NCI-H460 (cell line): ENCODE measurements at regions not wholly inside any gene's neighbourhood (a gene's known extent, or its start where the extent isn't known, plus 50 kb on each side); places are given as distances from the start of the nearest gene placed in this dataset.
"Not testable (repeated sequence)": the region's sequence is repeated elsewhere in the genome, so short reads cannot be mapped to it uniquely, and the experiment has no call there.

Source experiments
- DNase-seq: peaks from one replicate; pipeline ENCODE4 v3.0.0-alpha.2; 2016; ENCODE audit warnings: low read depth; ENCODE audit errors: extremely low read depth

DNA sequence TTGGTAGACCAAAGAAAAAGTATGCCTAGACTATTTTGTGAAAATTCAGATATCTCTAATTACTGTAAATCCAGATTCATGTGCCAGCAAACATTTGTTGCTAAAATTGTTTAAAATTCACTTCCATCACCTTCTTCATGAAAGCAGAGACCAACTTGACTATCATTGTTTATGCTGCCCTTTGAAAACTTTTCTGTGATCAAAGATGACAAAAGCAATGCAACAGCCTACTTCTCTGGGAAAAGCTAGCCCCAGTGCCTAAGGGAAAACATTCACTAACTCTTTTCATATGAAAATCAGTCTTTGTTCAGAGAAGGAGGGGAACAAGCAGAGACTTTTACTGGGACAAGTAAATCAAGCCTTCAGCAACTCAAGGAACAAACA, 178.0 kb upstream of the P2RY1 start:
- DNase-seq, result no peak

DNA sequence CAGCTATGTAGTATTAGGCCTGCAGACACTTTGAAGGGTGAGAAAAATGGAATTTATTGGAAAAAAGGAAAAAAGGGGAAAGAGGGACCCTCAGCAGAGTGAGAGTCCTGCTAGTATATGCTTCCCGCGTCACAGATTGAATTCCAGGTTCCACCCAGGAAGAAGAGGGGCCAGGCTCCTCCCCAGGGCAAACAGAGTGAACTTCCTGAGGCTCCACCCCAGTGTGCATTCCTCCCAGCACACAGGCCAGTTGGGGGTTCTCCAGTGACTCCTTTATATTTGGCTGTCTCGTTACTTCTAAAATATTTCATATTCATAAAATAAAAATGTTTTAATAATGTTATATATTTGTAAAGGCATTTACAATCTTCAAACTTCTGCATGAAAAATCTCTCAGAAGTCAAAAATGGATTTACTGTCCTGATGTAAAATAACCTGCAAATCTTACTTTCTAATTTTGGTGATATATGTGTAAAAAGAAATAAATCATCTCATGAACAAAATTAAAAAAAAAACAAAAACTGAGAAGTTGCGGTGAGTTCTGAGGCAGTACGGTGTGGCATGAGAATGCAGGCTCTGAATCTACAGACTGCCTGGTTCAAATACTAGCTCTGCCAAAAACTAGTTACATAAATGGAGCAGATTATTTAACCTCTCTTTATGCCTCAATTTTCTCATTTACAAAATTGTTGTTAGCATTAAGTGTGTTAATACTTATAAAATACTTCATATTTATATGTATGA, 175.8 kb upstream of the P2RY1 start:
- DNase-seq, result no peak

DNA sequence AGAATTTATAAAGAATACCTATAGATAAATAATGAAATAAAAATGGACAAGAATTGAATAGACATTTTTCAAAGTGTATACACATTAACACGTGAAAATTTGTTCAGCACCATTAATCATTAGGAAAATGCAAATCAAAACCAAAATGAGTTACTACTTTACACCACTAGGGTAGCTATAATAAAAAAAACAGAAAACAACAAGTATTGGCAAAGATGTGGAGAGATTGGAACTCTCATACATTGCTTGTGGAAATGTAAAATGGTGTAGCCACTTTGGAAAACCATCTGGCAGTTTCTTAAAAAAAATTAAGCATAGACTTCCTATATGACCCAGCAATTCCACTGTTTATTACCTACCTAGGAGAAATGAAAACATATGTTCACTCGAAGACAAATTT, 172.8 kb upstream of the P2RY1 start:
- no peak for DNase-seq

DNA sequence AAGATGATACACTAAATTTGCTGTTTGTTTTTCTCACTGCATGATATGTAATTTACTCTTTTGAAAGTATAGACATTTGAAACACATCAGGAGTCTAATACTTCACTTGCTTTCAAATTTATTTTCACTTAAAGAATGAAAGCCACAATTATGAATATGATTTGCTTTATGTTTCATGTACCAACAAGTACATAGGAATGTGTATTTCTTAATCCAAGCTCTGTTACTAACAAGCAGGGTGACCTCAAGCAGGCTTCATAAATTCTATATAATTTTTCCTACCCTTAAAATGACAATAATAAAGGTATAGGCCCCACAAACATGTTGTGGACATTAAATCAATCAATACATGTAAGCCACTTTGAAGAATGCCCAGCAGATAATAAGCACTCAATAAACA, 170.2 kb upstream of the P2RY1 start:
- no peak for DNase-seq

DNA sequence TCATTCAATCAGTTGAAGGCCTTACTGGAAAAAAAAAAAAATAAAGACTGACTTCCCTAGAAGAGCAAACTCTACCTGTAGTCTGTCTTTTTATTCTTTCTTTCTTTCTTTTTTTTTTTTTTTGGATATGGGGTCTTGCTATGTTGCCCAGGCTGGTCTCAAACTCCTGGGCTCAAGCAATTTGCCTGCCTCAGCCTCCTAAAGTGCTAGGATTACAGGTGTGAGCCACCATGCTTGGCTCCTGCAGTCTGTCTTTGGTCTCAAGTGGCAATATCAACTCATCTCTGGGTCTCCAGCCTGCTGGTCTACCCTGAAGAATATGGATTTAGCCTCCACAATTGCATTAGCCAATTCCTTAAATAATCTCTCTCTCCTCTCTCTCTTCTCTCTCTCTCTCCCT, 167.7 kb upstream of the P2RY1 start:
- DNase-seq, result no peak

DNA sequence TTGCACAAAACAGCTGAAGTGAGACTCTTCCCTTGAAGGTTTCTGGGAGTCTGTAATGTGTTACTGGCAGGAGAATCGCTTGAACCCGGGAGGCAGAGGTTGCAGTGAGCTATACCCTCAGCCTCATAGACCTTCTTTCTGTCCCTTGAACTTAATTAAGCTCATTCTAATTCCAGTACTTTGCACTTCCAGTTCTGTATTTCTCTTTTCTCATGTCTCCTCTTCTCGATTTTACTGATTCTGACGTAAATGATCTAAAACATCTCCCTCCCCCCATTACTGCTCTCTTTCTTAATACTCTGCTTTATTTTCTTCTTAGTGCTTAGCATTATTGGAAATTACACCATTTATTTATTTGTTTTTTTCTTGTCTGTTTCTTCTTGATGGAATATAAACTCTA, 165.4 kb upstream of the P2RY1 start:
- no peak for DNase-seq

DNA sequence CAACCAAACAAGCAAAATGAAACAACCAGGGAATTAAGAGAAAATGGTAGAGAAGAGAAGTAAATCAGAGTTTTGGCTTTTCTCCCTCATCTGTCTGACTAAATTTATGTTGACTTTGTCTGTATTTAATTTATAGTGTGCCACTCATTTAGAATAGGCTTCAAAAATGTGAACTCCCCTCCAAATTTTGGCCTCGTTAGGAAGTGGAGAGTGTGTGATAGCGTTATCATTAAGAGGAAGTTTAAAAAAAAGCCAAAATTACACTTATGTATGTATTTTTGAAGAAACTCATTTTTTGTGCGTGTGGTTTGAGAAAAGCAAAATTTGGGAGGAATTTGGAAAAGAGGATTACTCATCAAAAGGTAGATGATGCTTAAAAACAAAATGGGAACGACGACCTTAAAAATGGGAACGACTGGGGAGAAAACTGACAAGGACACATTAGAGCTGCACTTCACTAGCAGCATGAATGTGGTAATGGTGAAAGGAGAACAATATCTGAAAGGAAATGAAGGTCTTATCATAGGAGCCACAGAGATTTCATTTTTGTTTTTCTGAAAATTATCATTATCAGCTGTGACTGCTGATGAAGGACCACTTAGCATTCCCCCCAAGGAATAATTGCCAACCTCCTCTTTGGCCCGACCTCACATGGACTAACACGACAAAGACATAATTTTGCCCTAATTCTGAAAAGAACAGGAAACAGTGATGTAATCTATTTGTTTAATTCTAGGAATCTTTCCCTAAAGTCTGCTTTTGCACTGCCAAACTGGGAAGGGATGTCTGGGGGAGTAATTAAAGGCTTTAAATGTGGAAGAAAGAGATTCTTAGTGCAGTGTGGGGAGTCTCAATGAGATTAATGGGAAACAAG, 163.2 kb upstream of the P2RY1 start:
- DNase-seq, result no peak

DNA sequence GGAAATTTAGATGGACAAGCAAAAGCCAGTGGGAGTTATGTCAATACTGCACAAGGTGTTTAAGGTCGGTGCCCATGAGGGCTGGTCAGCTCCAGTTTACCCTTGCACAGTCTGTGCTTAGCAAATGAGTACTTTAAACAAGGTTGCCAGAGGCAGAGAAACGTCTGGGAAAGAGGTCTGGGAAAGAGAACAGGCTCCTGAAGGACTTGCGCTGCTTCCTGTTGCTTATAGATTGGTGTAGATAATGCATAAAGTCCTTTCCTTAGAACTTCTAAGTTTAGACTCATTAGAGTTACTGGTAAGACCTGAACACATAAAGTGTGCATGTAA, 162.6 kb upstream of the P2RY1 start:
- DNase-seq, result no peak

DNA sequence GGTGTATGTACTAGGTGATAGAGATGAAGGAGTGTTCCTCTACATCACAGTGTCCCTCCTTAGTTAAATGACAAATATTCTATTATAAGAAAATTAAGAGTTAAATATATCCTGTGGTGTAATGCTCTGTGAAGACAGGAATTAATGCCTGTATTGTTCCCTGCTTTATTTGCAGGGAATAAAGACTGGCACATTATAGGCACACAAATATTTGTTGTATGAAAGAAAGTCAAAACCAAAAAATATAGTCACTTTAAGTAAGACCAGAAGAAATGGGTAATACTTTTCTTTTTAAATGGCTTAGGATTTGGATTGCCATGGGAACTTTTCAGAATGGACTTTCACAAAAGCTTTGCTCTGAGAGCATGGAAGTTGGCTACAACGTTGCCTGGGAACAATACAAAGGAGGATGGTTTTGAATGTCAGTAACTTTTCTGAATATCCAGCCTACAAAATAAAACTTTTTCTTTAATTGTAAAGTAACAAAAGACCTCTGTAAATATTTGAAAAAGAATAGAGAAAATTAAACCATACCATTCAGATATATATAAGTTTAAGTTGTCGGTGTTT, 158.0 kb upstream of the P2RY1 start:
- no peak for DNase-seq

DNA sequence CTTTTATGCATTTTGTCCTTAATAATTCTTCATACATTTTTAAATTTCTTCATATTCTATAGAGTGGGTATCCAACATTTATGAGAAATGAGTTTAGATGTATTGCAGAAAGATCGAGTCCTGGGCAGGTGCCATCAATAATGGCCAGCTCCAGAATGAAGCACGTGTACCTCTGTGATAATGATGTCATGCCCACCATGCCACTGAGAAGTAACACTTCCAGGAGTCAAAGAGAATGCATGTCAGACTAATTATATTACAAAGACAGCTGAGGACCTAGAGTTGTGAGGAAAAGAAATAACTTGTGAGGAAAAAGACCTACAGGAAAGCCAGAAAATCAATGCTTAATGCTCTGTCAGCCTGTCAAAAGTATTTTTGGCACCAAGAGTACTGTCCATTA, 157.4 kb upstream of the P2RY1 start:
- DNase-seq, result no peak

DNA sequence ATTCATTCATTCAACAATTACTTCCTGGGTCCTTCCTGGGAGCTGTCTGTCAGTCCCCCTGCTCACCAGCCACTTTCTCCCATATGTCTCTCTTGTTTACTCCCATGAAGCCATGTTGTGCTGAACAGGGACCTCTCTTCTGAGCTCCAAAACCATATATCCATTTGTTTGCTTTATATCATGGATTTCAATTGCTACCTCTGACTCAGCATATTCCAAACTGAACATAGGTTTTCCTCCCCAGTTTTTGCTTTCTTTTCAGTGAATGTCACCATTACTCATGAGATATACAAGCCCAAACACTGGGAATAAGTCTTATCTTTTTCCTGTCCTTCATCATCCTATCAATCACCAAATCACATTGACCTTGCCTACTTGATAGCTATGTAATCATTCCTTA, 152.5 kb upstream of the P2RY1 start:
- DNase-seq, result no peak

DNA sequence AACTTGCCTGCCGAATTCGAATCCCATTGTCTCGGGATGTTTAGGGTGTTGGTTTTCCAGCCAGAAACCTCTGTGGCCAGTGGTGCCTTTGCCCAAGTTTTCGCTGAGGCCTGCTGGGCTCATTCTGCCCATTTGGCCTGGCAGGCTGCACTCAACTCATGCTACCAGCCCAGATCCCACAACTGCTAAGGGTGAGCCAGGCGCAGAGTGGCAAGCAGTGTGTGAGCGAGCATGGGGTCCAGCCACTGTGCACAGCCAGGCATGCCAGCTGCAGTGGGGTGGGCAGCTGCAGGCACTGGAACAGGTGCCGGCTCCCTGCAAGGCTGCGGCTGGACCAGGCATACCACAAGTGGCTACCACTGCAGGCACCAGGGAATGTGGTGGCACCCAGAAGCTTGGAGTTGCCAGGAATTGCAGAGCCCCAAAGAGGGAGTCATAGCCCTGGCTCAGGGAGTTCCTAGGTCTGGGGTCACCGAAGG, 151.4 kb upstream of the P2RY1 start:
- DNase-seq, result no peak

DNA sequence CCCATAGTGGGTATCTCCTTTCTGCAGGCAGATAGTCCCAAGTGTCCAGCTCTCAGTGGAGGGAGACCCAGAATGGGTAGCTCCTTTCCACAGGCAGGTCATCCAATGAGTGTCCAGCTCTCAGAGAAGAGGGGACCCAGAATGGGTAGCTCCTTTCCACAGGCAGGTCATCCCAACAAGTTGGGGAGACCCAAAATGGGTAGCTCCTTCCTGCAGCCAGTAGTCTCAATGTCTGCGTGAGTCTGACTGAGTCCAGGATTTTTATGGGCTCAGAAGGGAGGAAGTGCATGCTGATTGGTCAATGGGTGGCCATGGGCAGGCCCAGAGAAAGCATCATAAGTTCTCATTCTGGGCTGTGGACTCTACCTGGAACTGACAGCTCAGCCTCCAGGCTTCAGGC, 150.7 kb upstream of the P2RY1 start:
- no peak for DNase-seq

DNA sequence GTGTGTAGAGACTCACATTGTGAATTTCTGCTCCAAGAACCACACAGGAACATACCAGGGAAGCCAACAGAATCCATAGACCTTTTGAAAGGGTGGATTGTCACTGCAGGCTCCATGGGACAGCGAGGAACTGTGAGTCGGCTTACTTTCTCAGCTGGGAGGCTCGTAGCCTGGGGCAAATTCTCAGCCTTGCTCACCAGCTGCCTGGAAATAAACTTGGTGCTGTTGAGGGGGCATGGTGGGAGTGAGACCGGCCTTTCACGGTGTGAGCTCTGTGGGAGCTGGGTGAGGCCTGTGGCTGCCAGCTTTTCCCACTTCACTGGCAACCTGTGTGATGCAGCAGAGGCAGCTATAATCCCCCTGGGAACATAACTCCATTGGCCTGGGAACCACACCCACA, 146.6 kb upstream of the P2RY1 start:
- DNase-seq, result no peak

DNA sequence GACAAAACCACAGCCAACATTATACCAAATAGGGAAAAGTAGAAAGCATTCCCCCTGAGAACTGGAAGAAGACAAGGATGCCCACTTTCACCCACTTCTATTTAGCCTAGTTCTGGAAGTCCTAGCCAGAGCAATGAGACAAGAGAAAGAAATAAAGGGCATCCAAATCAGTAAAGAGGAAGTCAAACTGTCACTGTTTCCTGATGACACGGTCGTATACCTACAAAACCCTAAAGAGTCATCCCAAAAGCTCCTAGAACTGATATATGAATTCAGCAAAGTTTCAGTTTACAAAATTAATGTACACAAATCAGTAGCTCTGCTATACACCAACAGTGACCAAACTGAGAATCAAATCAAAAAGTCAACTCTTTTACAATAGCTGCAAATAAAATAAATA, 142.6 kb upstream of the P2RY1 start:
- DNase-seq, result not testable (repeated sequence)

DNA sequence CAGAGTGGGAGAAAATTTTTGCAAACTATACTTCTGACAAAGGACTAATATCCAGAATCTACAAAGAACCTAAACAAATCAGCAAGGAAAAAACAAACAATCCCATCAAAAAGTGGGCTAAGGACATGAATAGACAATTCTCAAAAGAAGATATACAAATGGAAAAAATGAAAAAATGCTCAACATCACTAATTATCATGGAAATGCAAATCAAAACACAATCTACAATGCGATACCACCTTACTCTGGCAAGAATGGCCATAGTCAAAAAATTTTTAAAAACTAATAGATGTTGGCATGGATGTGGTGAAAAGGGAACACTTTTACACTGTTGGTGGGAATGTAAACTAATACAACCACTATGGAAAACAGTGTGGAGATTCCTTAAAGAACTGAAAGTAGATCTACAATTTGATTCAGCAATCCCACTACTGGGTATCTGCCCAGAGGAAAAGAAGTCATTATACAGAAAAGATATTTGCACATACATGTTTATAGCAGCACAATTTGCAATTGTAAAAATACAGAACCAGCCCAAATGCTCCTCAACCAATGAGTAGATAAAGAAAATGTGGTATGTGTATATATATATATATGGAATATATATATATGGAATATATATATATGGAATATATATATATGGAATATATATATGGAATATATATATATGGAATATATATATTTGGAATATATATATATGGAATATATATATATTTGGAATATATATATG, 141.2 kb upstream of the P2RY1 start:
- not testable (repeated sequence) for DNase-seq

DNA sequence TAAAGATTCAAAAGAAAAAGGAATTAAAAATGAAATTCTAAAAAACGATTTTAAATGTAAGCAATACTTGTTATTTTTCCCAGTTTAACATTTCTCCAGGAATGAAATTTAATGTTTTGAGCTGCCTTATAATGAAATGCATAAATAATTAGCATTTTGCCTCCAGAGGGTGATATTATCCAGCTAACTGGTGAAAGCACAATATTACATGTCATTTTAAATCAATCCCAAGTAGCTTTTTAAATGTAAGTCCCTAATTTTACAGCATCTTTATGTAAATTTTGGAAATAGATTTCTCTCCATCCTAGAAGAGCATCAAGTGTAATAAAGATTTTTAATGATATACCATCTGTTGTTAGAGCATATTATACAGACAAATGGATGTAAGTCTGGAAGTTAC, 139.1 kb upstream of the P2RY1 start:
- DNase-seq, result no peak

DNA sequence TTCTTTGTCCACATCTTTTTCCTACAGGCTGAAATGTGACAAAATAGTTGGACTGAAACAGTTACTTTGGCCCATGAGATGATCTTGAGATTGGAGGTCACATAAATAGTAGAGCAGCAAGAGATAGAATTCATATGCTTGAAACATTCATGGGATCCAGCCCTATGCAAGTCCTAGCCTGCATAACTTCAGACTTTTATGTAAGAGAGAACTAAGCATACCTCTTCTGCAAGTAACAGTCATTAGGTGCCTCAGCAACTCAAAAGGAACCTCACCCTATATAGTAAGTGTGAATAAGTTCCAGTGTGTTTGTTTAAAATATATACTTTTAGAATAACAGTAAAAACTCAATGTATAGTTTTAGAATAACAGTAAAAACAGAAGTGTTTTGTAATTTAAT, 138.0 kb upstream of the P2RY1 start:
- no peak for DNase-seq

DNA sequence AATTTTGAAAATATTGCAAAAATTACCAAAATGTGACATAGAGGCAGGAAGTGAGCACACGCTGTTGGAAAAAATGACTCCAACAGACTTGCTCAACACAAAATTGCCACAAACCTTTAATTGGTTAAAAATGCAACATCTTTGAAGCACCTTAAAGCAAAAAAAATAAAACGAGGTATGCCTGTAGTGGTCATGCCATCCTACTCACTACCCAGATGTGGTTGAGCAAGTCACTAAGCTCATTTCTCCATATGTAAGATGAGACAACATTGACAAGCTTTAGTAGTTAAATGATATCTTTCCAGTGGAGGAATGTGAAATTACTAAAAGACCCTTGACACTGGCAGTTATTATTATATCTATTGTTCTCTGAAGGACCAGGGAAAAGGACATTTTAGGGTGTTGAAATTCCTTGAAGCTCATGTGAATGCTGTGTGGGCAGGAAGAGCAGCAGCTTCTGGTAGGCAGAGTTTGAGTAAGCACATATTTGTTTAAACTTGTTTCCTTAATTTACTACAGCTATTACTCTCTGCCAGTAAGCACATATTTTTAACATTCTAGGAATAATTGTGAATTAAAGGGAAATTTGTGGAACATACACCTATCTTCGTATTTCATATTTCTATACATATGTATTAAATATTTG, 131.6 kb upstream of the P2RY1 start:
- DNase-seq, result no peak

DNA sequence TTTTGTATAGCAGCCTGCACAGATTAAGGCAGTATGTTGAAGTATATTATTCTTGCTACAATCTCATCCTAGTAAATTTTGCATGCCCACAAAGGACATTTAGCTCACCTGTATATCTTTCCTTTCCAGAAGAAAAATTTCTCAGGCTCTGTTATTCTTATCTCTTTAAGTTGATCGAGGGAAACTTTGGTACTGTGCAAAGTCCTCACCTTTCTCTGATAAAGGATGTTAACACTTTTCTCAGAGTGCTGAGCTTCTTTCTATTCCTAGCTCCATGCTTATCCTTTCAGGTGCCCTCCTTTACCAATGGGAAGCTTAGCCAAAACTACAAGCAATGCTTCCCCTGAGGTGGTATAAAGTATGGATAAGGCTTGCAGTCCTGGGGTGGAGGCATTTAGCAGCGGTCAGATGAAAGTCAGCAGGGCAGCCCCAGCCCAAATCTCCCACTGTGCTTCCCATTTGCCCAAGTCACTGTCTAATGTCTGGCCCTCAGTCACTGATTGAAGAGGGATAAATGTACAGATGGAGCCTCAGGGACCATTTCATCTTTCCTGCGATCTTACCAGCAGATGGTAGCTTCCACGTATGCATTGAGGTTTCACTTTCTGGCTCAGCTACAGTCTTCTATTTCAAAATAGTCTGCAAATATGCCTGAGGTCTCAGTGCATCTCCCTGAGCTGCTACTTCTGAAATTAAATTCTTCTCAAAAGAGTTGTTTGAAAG, 127.8 kb upstream of the P2RY1 start:
- no peak for DNase-seq
